ENCODE measurements at regions not wholly inside any gene's neighbourhood (a gene's known extent, or its start where the extent isn't known, plus 50 kb on each side); places are given as distances from the start of the nearest gene placed in this dataset.

DNA sequence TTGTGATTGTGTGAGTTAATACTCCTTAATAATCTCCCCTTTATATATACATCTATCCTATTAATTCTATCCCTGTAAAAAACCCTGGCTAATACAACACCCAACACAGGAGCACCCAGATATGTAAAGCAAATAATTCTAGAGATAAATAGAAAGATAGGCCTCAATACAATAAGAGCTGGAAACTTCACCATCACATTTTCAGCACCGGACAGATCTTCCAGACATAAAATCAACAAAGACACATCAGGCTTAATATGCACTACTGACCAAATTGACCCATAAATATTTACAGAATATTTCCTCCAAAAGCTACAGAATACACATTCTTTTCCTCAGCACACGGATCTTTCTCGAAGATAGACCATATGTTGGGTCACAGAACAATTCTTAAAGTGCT, 71.0 kb upstream of the ST8SIA4 start:
- WGBS, 2 experiments (ENCODE audit: extremely low coverage in 1 of 2, insufficient coverage in 1 of 2, insufficient read length in 1 of 2, insufficient replicate concordance in 2 of 2, low coverage in 1 of 2, low lambda C conversion rate in 2 of 2, missing lambda C conversion rate in 1 of 2), result 87% methylated on average over 3 of the region's 3 CpGs; no CpG with 5 or more reads in 1 of the 2 experiments
- Histone ChIP-seq H3K27ac (ENCODE audit: low read depth, low read length) (no peak overlapping the region), H3K9ac (replicated peaks in 1 of 4; ENCODE audit: extremely low read depth in 1 of 4, low read depth in 3 of 4, low read length in 3 of 4) (no peak overlapping the region), H3K4ac (replicated peaks; ENCODE audit: insufficient read length, low read depth, low read length) (no peak overlapping the region), H3K4me2 (ENCODE audit: insufficient read depth in 1 of 2, low read depth in 2 of 2, low read length in 2 of 2) (no peak overlapping the region), H2AFZ (ENCODE audit: low read length) (no peak overlapping the region), H2BK120ac (replicated peaks; ENCODE audit: low read depth, low read length) (no peak overlapping the region), H3K14ac (ENCODE audit: insufficient read length) (no peak overlapping the region), H3K79me1 (ENCODE audit: low read depth, low read length) (no peaks in the 10 kb centered on the region), H3K18ac (ENCODE audit: extremely low read depth, low read length) (no peak overlapping the region), H2BK5ac (ENCODE audit: low read depth, low read length) (no peak overlapping the region), H2BK15ac (ENCODE audit: low read length) (no peak overlapping the region), H3K4me3 (ENCODE audit: extremely low read depth in 1 of 4, insufficient read depth in 2 of 4, low read depth in 3 of 4, low read length in 4 of 4) (no peak overlapping the region), H2BK12ac (ENCODE audit: low read depth, low read length) (no peak overlapping the region), H4K5ac (ENCODE audit: insufficient read length, low read depth, low read length) (no peak overlapping the region), H3K23me2 (ENCODE audit: low read depth, low read length) (no peaks in the 10 kb centered on the region), H3K4me1 (replicated peaks in 1 of 4; ENCODE audit: control insufficient read depth in 3 of 4, insufficient read depth in 4 of 4, low read length in 3 of 4) (no peaks in the 10 kb centered on the region), H4K20me1 (replicated peaks in 1 of 2; ENCODE audit: control insufficient read depth in 1 of 2, insufficient read depth in 2 of 2, low read length in 2 of 2) (no peaks in the 10 kb centered on the region), H3K79me2 (ENCODE audit: control insufficient read depth in 1 of 2, insufficient read depth in 2 of 2, low read length in 2 of 2) (no peaks in the 10 kb centered on the region), H3K56ac (replicated peaks; ENCODE audit: insufficient read length, low read depth, low read length) (no peak overlapping the region), H2AK5ac (ENCODE audit: low read depth, low read length) (no peak overlapping the region), H3K23ac (ENCODE audit: insufficient read length) (no peak overlapping the region), H3K36me3 (ENCODE audit: control insufficient read depth in 2 of 4, insufficient read depth in 4 of 4, low read length in 3 of 4) (no peaks in the 10 kb centered on the region), H4K91ac (replicated peaks; ENCODE audit: insufficient read length, low read length) (no peak overlapping the region), H4K8ac (ENCODE audit: extremely low read depth, insufficient read depth, low read length) (no peak overlapping the region), H2BK20ac (ENCODE audit: low read length) (no peak overlapping the region), H3K27me3 (replicated peaks in 1 of 4; ENCODE audit: control insufficient read depth in 3 of 4, extremely low read depth in 1 of 4, insufficient read depth in 3 of 4, low read length in 3 of 4) (no peaks in the 10 kb centered on the region), H3K9me3 (ENCODE audit: insufficient read depth in 2 of 2, low read depth in 1 of 2, low read length in 1 of 2) (no peaks in the 10 kb centered on the region)
- DNase-seq (ENCODE audit: low read depth in 1 of 2, low spot score in 2 of 2), result no peak
- no peak for FAIRE-seq
- ChIA-PET POLR2A (ENCODE audit: partially characterized antibody) (no interaction called here), CTCF (ENCODE audit: partially characterized antibody) (no interaction called here)
- TF ChIP-seq SIN3A (conservative IDR thresholded peaks at IDR 0.05 in 1 of 2, IDR thresholded peaks at IDR 0.05 in 1 of 2; ENCODE audit: low read depth in 1 of 2, low read length in 2 of 2), result no peak
- no peak for TF ChIP-seq SP4 (IDR thresholded peaks at IDR 0.05; ENCODE audit: low read length)
- no peak for TF ChIP-seq PHF8 (conservative IDR thresholded peaks at IDR 0.05; ENCODE audit: low read depth, low read length)

All from H1 (cell line).